ENCODE measurements at regions not wholly inside any gene's neighbourhood (a gene's known extent, or its start where the extent isn't known, plus 50 kb on each side); places are given as distances from the start of the nearest gene placed in this dataset.
A peak's percentile ranks its signal among the peaks of the same experiment; 100 is the strongest.

- TF ChIP-seq CTCF (IDR thresholded peaks at IDR 0.05): no peak
- Mint-ChIP-seq H3K36me3 (ENCODE audit: low read depth) (no peaks in the 10 kb centered on the region), H3K27me3 (ENCODE audit: low read depth) (no peaks in the 10 kb centered on the region), H3K4me3 (ENCODE audit: unreplicated experiment) (no peak overlapping the region), H3K4me1 (ENCODE audit: low read depth) (peaks cover 61% of the 10 kb centered on the region), H3K27ac (ENCODE audit: unreplicated experiment) (no peak overlapping the region), H3K9me3 (ENCODE audit: low read depth) (no peaks in the 10 kb centered on the region)
- no peak for DNase-seq (ENCODE audit: low spot score)
Observed at GRCh38 chr14:22434030-22434429, 155.0 kb downstream of the DAD1 start.

GRCh38 chr14:22433069-22433468, 156.0 kb downstream of the DAD1 start:
- peaks cover 71% of the 10 kb centered on the region for H3K4me1 Mint-ChIP-seq (ENCODE audit: low read depth)
- H3K27me3 Mint-ChIP-seq (ENCODE audit: low read depth): no peaks in the 10 kb centered on the region
- peak overlapping the region; percentile 78 for H3K27ac Mint-ChIP-seq (ENCODE audit: unreplicated experiment)
- no peaks in the 10 kb centered on the region for H3K9me3 Mint-ChIP-seq (ENCODE audit: low read depth)
- no peak for DNase-seq (ENCODE audit: low spot score)
- no peak overlapping the region for H3K4me3 Mint-ChIP-seq (ENCODE audit: unreplicated experiment)
- no peaks in the 10 kb centered on the region for H3K36me3 Mint-ChIP-seq (ENCODE audit: low read depth)
- no peak for TF ChIP-seq CTCF (IDR thresholded peaks at IDR 0.05)

- H3K27me3 Mint-ChIP-seq (ENCODE audit: low read depth): no peaks in the 10 kb centered on the region
- H3K4me3 Mint-ChIP-seq (ENCODE audit: unreplicated experiment): peak overlapping the region; percentile 6
- no peak for TF ChIP-seq CTCF (IDR thresholded peaks at IDR 0.05)
- DNase-seq (ENCODE audit: low spot score): no peak
- peak overlapping the region; percentile 78 for H3K27ac Mint-ChIP-seq (ENCODE audit: unreplicated experiment)
- no peaks in the 10 kb centered on the region for H3K36me3 Mint-ChIP-seq (ENCODE audit: low read depth)
- H3K9me3 Mint-ChIP-seq (ENCODE audit: low read depth): no peaks in the 10 kb centered on the region
- H3K4me1 Mint-ChIP-seq (ENCODE audit: low read depth): peaks cover 77% of the 10 kb centered on the region
Observed at GRCh38 chr14:22432348-22432976, 156.6 kb downstream of the DAD1 start.

- Mint-ChIP-seq H3K4me1 (ENCODE audit: low read depth) (peaks cover 71% of the 10 kb centered on the region), H3K36me3 (ENCODE audit: low read depth) (no peaks in the 10 kb centered on the region), H3K27ac (ENCODE audit: unreplicated experiment) (no peak overlapping the region), H3K4me3 (ENCODE audit: unreplicated experiment) (no peak overlapping the region), H3K9me3 (ENCODE audit: low read depth) (no peaks in the 10 kb centered on the region), H3K27me3 (ENCODE audit: low read depth) (no peaks in the 10 kb centered on the region)
- no peak for TF ChIP-seq CTCF (IDR thresholded peaks at IDR 0.05)
- DNase-seq (ENCODE audit: low spot score): no peak
Observed at GRCh38 chr14:22429546-22430294, 159.3 kb downstream of the DAD1 start.

GRCh38 chr14:22428700-22429291, 160.2 kb downstream of the DAD1 start:
- H3K4me3 Mint-ChIP-seq (ENCODE audit: unreplicated experiment): no peak overlapping the region
- no peak for DNase-seq (ENCODE audit: low spot score)
- H3K27me3 Mint-ChIP-seq (ENCODE audit: low read depth): no peaks in the 10 kb centered on the region
- H3K4me1 Mint-ChIP-seq (ENCODE audit: low read depth): peaks cover 63% of the 10 kb centered on the region
- no peak for TF ChIP-seq CTCF (IDR thresholded peaks at IDR 0.05)
- no peaks in the 10 kb centered on the region for H3K36me3 Mint-ChIP-seq (ENCODE audit: low read depth)
- no peaks in the 10 kb centered on the region for H3K9me3 Mint-ChIP-seq (ENCODE audit: low read depth)
- H3K27ac Mint-ChIP-seq (ENCODE audit: unreplicated experiment): peak overlapping the region; percentile 74
